ENCODE measurements at regions not wholly inside any gene's neighbourhood (a gene's known extent, or its start where the extent isn't known, plus 50 kb on each side); places are given as distances from the start of the nearest gene placed in this dataset.

- TF ChIP-seq EZH2 (optimal IDR thresholded peaks at IDR 0.05; ENCODE audit: low read depth, low read length) (no peak), CTCF (IDR thresholded peaks at IDR 0.05; ENCODE audit: low read length) (no peak)
Measured at GRCh38 chr9:107094370-107094769, 188.7 kb upstream of the RAD23B start.

Measured in MM.1S (cell line).